Right ventricle myocardium inferior (tissue), 1 donor: ENCODE measurements at regions not wholly inside any gene's neighbourhood (a gene's known extent, or its start where the extent isn't known, plus 50 kb on each side); places are given as distances from the start of the nearest gene placed in this dataset.

Experiments used
- ATAC-seq: fragments of 200-7000 bp; cut with Tn5 transposase; one replicate; pipeline ENCODE4 v1.9.1; 2020; ENCODE audit warnings: mild to moderate bottlenecking, moderate library complexity
- DNase-seq: peaks from one replicate; pipeline ENCODE4 v3.0.0; 2021; ENCODE audit errors: missing footprints
- intact Hi-C: fragments of 100-400 bp; cut with DNase I; formaldehyde crosslinking; loops from one replicate; pipeline ENCODE4 v1.11.0; 2022
- donor health status: DM: no; HTN: yes; CAD: no; lungs with severe emphysema.

- DNase-seq = no peak
- ATAC-seq = no peak
- intact Hi-C loops = no loop called here
Measured at GRCh38 chr13:26950546-26950945, 190.0 kb upstream of the GPR12 start.

- no peak for DNase-seq
- intact Hi-C loops = no loop called here
- ATAC-seq = no peak
Measured at GRCh38 chr13:26949701-26950502, 189.3 kb upstream of the GPR12 start.

DNA sequence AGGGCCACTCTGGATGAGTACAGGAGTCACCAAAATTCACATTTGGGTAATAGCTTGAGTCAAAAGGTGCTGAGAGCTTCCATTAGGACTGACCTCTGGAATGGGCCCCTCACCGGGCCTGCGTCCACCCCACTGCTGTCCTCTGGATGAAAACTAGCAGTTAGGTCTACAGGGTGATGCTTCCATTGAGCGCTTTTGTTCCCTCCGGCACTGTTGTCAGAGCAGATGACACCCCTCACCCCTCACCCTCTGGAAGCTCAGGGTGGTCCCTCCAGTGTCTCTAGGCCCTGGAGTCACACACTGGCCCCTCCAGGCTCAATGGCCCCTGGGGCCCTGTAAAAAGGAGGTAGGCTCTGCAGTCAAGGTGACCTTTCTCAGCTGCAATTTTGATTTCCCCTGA lies 187.8 kb upstream of the GPR12 start:
- intact Hi-C loops = no loop called here
- DNase-seq = no peak
- no peak for ATAC-seq

DNA sequence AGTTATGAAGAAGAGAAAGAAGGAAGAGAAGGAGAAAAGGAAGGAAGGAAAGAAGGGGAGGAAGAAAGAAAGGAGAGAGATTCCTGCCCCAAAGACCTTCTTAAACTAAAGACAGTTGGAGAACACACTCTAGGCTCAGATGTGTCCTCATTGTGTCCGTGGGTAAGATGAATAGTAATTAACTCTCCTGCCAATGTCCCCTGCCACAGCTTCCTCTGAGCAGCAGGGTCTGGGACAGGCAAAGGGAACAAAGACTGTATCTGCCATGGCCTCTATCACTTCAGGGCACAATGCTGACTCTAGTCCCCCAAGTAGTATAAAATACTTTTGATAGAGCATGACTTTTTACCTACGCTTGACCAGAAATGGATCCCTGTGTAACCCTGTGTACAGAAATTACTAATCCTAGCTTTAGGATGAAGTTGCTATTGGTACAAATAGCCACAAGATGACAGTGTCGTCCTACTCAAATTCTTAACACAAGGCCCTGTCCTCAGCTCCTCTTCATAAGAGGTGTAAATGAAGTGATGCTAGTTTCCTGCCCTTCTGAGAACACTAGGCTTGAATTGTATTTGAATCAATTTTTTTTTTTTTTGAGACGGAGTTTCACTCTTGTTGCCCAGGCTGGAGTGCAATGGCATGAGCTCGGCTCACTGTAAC lies 186.2 kb upstream of the GPR12 start:
- peak; percentile 80 for ATAC-seq
- DNase-seq = no peak
- intact Hi-C loops = loop anchor here (1.0 to 2.0 kb wide), 2 partner anchors 42 to 412 kb away; no protein-coding TSS in a partner anchor

DNA sequence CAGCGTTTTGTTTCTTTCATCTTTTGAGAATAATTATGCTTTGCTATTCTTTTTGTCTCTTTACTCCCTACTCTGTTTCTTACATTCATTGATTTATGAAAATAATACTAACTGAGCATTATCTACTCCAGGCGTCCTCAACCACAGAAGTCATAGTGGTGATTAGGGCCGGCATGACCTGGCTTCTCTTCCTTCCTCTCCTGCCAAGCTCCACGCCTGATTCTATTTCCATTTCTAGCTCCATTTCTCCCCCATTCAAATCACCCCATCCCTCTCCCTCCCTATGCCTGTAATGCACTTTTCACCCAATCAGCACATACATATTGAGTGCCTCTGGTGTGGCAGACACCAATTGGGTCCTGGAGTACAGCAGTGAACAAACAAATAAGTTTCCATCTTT lies 183.2 kb upstream of the GPR12 start:
- intact Hi-C loops = no loop called here
- DNase-seq = no peak
- peak; percentile 49 for ATAC-seq

DNA sequence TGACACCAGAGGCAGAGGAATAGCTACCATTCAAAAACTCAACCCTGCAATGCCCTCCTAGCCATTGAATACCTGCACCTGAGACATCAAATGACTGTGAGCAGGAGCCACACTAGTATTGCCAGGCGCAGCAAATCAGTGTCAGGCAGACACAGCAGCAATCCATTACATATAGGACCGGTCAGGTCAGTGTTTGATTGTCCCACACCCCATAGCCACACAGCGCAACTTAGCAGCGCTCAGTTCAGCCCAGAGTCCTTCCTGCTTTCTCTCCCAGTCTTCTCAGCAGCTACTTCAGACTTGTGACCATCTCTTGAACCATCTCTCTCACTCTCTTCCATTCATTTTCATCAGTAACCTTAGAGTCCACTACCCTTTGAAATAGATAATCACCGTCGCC lies 181.6 kb upstream of the GPR12 start:
- no peak for ATAC-seq
- DNase-seq = no peak
- intact Hi-C loops = no loop called here

- DNase-seq (no peak), ATAC-seq (peak; percentile 11)
- intact Hi-C loops = no loop called here
Measured at GRCh38 chr13:26941345-26942174, 181.0 kb upstream of the GPR12 start.

- ATAC-seq (no peak), DNase-seq (no peak)
- intact Hi-C loops = no loop called here
Measured at GRCh38 chr13:26934096-26934495, 173.5 kb upstream of the GPR12 start.

- ATAC-seq = no peak
- no peak for DNase-seq
- intact Hi-C loops = no loop called here
Measured at GRCh38 chr13:26932465-26932864, 171.9 kb upstream of the GPR12 start.

DNA sequence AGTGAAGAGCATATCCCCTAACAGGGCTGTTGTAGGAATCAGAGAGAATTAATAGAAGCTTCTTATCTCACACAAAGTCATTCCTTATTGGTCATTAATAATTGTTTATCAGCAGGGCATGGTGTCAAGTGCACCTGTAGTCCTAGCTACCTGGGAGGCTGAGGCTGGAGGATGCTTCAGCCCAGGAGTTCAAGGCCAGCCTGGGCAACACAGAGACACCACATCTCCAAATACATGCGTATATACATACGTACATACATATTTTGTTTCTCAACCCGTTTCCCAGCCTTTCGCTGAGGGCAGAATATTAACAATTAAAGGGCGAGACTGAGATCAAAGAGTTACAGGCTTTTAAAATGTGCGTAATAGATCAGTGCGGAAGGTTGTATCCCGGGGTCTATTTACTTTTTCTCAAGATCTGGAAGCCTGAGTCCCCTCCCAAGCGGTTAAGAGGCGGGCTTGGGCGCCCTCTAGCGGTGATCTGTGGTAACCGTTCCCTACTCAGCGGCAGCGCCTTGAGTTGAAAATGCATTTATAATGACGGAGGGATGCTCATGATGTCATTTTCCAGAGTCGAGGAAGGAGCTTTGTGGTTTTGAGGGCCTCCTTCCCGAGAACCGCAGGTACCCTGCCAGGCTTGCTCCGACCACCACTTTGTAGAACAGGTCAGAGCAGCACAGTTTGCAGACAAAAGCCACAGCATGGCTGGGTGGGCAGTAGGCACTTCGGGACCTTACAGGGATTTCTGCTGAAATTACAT lies 169.6 kb upstream of the GPR12 start:
- ATAC-seq (peak; percentile 46), DNase-seq (peak; percentile 86)
- intact Hi-C loops = loop anchor here (1.0 kb wide), 1 partner anchor 223 kb away; no protein-coding TSS in a partner anchor

GRCh38 chr13:26927511-26927910 lies 166.9 kb upstream of the GPR12 start:
- DNase-seq (no peak), ATAC-seq (no peak)
- intact Hi-C loops = no loop called here

- ATAC-seq (no peak), DNase-seq (no peak)
- intact Hi-C loops = no loop called here
Measured at GRCh38 chr13:26926371-26926770, 165.8 kb upstream of the GPR12 start.

- intact Hi-C loops = no loop called here
- ATAC-seq = peak; percentile 65
- no peak for DNase-seq
Measured at GRCh38 chr13:26923824-26924605, 163.4 kb upstream of the GPR12 start.

DNA sequence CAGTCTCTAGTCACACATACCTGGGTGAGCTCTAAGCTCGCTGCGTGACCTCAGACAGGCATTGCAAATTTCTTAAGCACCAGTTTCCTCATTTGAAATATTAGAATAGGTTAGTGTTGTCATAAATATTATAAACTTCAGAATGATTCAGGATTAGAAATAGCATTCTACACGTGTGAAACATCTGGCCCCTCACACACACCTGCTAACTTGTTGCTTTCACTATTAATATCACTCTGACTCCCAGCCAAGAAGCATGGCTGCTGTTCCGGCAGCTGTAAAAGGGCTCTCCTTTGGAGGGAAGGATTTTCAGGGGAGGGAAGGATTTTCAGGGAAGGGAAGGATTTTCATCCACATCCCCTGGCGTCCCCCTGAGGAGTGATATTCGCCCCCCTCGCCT lies 161.3 kb upstream of the GPR12 start:
- no peak for DNase-seq
- no peak for ATAC-seq
- intact Hi-C loops = no loop called here

- ATAC-seq = no peak
- no peak for DNase-seq
- intact Hi-C loops = no loop called here
Measured at GRCh38 chr13:26920614-26921355, 160.2 kb upstream of the GPR12 start.

GRCh38 chr13:26919732-26920131 lies 159.1 kb upstream of the GPR12 start:
- intact Hi-C loops = no loop called here
- ATAC-seq (no peak), DNase-seq (no peak)

DNA sequence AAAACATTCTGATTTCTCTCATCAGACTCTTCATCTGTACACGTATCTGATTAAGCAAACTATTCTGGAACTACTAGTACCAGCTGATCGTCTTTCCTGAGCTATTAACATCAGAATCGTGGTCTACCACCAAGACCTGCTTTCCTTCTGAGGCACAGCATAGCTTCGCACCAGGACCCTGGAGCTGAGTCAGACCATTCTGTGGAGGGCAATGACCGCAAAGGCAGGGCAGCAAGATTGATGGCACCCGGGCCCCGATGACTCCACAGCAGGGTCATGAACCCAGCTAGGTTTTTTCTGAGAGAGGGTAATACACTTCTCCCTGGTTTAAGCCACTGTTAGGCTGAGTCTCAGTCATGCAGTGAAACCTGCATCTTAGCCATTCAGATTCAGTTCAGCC lies 158.7 kb upstream of the GPR12 start:
- intact Hi-C loops = no loop called here
- no peak for DNase-seq
- ATAC-seq = no peak

GRCh38 chr13:26914624-26915023 lies 154.0 kb upstream of the GPR12 start:
- no peak for ATAC-seq
- DNase-seq = no peak
- intact Hi-C loops = no loop called here
